Naive thymus-derived CD4-positive, alpha-beta T cell (primary cell): ENCODE measurements at regions not wholly inside any gene's neighbourhood (a gene's known extent, or its start where the extent isn't known, plus 50 kb on each side); places are given as distances from the start of the nearest gene placed in this dataset.

Experiments
- ATAC-seq: fragments of 150-1000 bp; cut with Tn5 transposase; 2 replicates; pipeline ENCODE4 v1.10.0; 2021; ENCODE audit warnings: mild to moderate bottlenecking, moderate library complexity
- CTCF ChIA-PET: fragments of 350-600 bp; sonication (Branson Sonifier 250); formaldehyde crosslinking; loops from one replicate; lab custom pipeline; 2021; ENCODE audit warnings: antibody characterized with exemption; lab: Charles Lee
- POLR2A ChIA-PET: fragments of 350-600 bp; sonication (Branson Sonifier 250); formaldehyde crosslinking; loops from one replicate; lab custom pipeline; 2021; ENCODE audit warnings: antibody characterized with exemption, inconsistent platforms; lab: Charles Lee
- DNase-seq, 9 donors: peaks; one replicate each; pipeline versions ENCODE4 v3.0.0 to v3.0.0-alpha.2; 2020 to 2022; ENCODE audit warnings: mixed read lengths in 1 of 9
- H3K27ac ChIP-seq: one replicate; pipeline ENCODE4 v1.7.0; 2013; ENCODE audit warnings: mild to moderate bottlenecking, low read depth, low read length, moderate library complexity
- H3K27me3 ChIP-seq, 2 donors: one replicate each; pipeline ENCODE4 v1.7.0; 2013; ENCODE audit warnings: low read length in 2 of 2, mild to moderate bottlenecking in 2 of 2, moderate library complexity in 2 of 2; ENCODE audit not compliant: control insufficient read depth in 2 of 2, insufficient read depth in 2 of 2
- H3K36me3 ChIP-seq, 3 experiments: 1 replicate in 2 of 3; 2 replicates in 1 of 3; pipeline ENCODE4 v1.7.0; 2013; ENCODE audit warnings: low read length in 3 of 3, mild to moderate bottlenecking in 3 of 3, moderate library complexity in 1 of 3; ENCODE audit not compliant: insufficient read depth in 3 of 3, control insufficient read depth in 2 of 3
- H3K4me1 ChIP-seq, 2 donors: one replicate each; pipeline ENCODE4 v1.7.0; 2013; ENCODE audit warnings: low read length in 2 of 2, mild to moderate bottlenecking in 2 of 2, moderate library complexity in 1 of 2; ENCODE audit not compliant: control insufficient read depth in 2 of 2, insufficient read depth in 2 of 2
- H3K4me3 ChIP-seq: 2 replicates; pipeline ENCODE4 v1.7.0; 2013; ENCODE audit warnings: mild to moderate bottlenecking, low read length
- H3K9me3 ChIP-seq, 3 experiments: 1 replicate in 2 of 3; 2 replicates in 1 of 3; pipeline ENCODE4 v1.7.0; 2013; ENCODE audit warnings: low read length in 3 of 3; ENCODE audit not compliant: control insufficient read depth in 2 of 3
- H3K27ac Mint-ChIP-seq, 9 donors: one replicate each; pipeline ENCODE4 v1.8.0; 2020 to 2022; ENCODE audit warnings: mixed read lengths in 9 of 9, mild to moderate bottlenecking in 8 of 9, moderate library complexity in 5 of 9, inconsistent platforms in 2 of 9
- H3K27me3 Mint-ChIP-seq, 5 donors: one replicate each; pipeline ENCODE4 v1.8.0; 2021 to 2022; ENCODE audit warnings: mixed read lengths in 5 of 5, mild to moderate bottlenecking in 1 of 5
- H3K36me3 Mint-ChIP-seq, 5 donors: one replicate each; pipeline ENCODE4 v1.8.0; 2020 to 2022; ENCODE audit warnings: mixed read lengths in 5 of 5, mild to moderate bottlenecking in 3 of 5, inconsistent platforms in 1 of 5
- H3K4me1 Mint-ChIP-seq, 7 donors: one replicate each; pipeline ENCODE4 v1.8.0; 2020 to 2022; ENCODE audit warnings: mixed read lengths in 7 of 7, mild to moderate bottlenecking in 3 of 7, inconsistent platforms in 1 of 7
- H3K4me3 Mint-ChIP-seq, 10 donors: one replicate each; pipeline ENCODE4 v1.8.0; 2020 to 2022; ENCODE audit warnings: mild to moderate bottlenecking in 10 of 10, mixed read lengths in 10 of 10, moderate library complexity in 6 of 10, inconsistent platforms in 2 of 10
- H3K9me3 Mint-ChIP-seq, 11 donors: one replicate each; pipeline ENCODE4 v1.8.0; 2020 to 2022; ENCODE audit warnings: mixed read lengths in 11 of 11, mild to moderate bottlenecking in 4 of 11, inconsistent platforms in 1 of 11, moderate library complexity in 1 of 11
- intact Hi-C, 2 donors: fragments of 100-400 bp; cut with micrococcal nuclease; formaldehyde crosslinking; loops; one replicate each; pipeline ENCODE4 v1.15.1; 2023

DNA sequence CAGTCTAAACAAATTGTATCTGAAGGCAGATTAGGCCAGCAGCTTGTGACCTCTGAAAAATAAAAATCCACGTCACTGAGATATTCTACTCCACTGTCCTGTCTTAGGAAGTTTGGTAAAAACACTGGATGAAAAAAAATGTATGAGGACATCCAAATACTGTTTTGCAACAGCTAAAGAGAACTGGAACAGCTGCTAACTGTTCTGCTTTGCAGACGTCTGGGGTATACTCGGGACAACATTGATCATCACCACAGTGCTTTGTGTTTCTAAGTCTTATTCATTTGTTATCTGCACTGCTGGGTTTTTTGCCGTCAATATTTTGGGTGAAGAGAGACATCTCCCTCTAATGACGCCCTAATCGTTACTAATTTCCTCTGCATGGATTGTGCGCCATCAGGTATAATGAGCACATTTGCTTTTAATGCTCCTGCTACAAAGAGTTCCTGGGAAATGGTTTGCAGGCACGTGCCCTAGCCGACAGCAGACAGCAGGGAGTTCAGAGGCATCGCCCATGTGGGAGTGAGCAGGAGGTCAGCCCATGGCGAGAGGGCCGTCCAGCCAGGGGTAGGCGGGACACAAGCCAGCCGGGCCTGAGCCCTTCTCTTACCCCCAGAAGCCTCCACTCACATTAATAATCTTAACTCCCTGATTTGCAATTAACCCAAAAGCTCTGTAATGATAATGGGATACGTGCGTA is 87.0 kb downstream of the CBLN1 start:
- no peak overlapping the region for H3K27ac Mint-ChIP-seq
- peaks cover 0 to 16% (median 5%) of the 10 kb centered on the region in 5 donors for H3K27me3 Mint-ChIP-seq
- H3K36me3 Mint-ChIP-seq: no peaks in the 10 kb centered on the region
- no peak overlapping the region for H3K4me3 Mint-ChIP-seq
- ATAC-seq (no peak), DNase-seq (no peak)
- intact Hi-C loops: no loop called here
- peaks cover 0 to 2% (median 0%) of the 10 kb centered on the region in 7 donors for H3K4me1 Mint-ChIP-seq
- H3K9me3 Mint-ChIP-seq: peaks cover 0 to 10% (median 3%) of the 10 kb centered on the region in 11 donors
- ChIA-PET CTCF (no interaction called here), POLR2A (no interaction called here)
- Histone ChIP-seq H3K4me3 (no peak overlapping the region), H3K27me3 (no peaks in the 10 kb centered on the region), H3K9me3 (no peaks in the 10 kb centered on the region), H3K4me1 (no peaks in the 10 kb centered on the region), H3K27ac (no peak overlapping the region), H3K36me3 (no peaks in the 10 kb centered on the region)

- intact Hi-C loops: no loop called here
- peaks cover 0 to 16% (median 5%) of the 10 kb centered on the region in 5 donors for H3K27me3 Mint-ChIP-seq
- peaks cover 0 to 2% (median 0%) of the 10 kb centered on the region in 7 donors for H3K4me1 Mint-ChIP-seq
- no peak for ATAC-seq
- H3K4me1 ChIP-seq: no peaks in the 10 kb centered on the region
- no peak overlapping the region for H3K27ac ChIP-seq
- H3K4me3 ChIP-seq: no peak overlapping the region
- no peak for DNase-seq
- no peak overlapping the region for H3K4me3 Mint-ChIP-seq
- no peaks in the 10 kb centered on the region for H3K36me3 ChIP-seq
- H3K36me3 Mint-ChIP-seq: no peaks in the 10 kb centered on the region
- no peaks in the 10 kb centered on the region for H3K9me3 ChIP-seq
- H3K9me3 Mint-ChIP-seq: peaks cover 0 to 6% (median 1%) of the 10 kb centered on the region in 11 donors
- POLR2A ChIA-PET: no interaction called here
- no peak overlapping the region for H3K27ac Mint-ChIP-seq
- CTCF ChIA-PET: no interaction called here
- H3K27me3 ChIP-seq: no peaks in the 10 kb centered on the region
Observed at GRCh38 chr16:49193596-49193995, 88.0 kb downstream of the CBLN1 start.

- Mint-ChIP-seq H3K9me3 (peaks cover 0 to 9% (median 3%) of the 10 kb centered on the region in 11 donors), H3K4me3 (no peak overlapping the region), H3K27ac (no peak overlapping the region), H3K4me1 (peaks cover 0 to 2% (median 0%) of the 10 kb centered on the region in 7 donors), H3K36me3 (no peaks in the 10 kb centered on the region), H3K27me3 (peaks cover 0 to 16% (median 5%) of the 10 kb centered on the region in 5 donors)
- Histone ChIP-seq H3K27ac (no peak overlapping the region), H3K4me3 (no peak overlapping the region), H3K27me3 (no peaks in the 10 kb centered on the region), H3K36me3 (no peaks in the 10 kb centered on the region), H3K9me3 (peaks cover 0 to 3% (median 0%) of the 10 kb centered on the region in 3 experiments), H3K4me1 (no peaks in the 10 kb centered on the region)
- CTCF ChIA-PET: no interaction called here
- no peak for DNase-seq
- ATAC-seq: no peak
- POLR2A ChIA-PET: no interaction called here
- intact Hi-C loops: no loop called here
Observed at GRCh38 chr16:49189286-49189685, 92.4 kb downstream of the CBLN1 start.

- H3K27me3 Mint-ChIP-seq: peaks cover 0 to 13% (median 0%) of the 10 kb centered on the region in 5 donors
- ChIA-PET POLR2A (no interaction called here), CTCF (no interaction called here)
- no peaks in the 10 kb centered on the region for H3K27me3 ChIP-seq
- H3K27ac Mint-ChIP-seq: no peak overlapping the region
- H3K9me3 Mint-ChIP-seq: peaks cover 0 to 6% (median 1%) of the 10 kb centered on the region in 11 donors
- no peak overlapping the region for H3K4me3 Mint-ChIP-seq
- no peak for ATAC-seq
- H3K27ac ChIP-seq: no peak overlapping the region
- no peaks in the 10 kb centered on the region for H3K36me3 Mint-ChIP-seq
- no peak for DNase-seq
- H3K4me3 ChIP-seq: no peak overlapping the region
- H3K4me1 ChIP-seq: no peaks in the 10 kb centered on the region
- H3K4me1 Mint-ChIP-seq: no peaks in the 10 kb centered on the region
- H3K9me3 ChIP-seq: peaks cover 0 to 3% (median 0%) of the 10 kb centered on the region in 3 experiments
- no peaks in the 10 kb centered on the region for H3K36me3 ChIP-seq
- intact Hi-C loops: no loop called here
Observed at GRCh38 chr16:49183911-49184310, 97.7 kb downstream of the CBLN1 start.

- Histone ChIP-seq H3K4me1 (no peaks in the 10 kb centered on the region), H3K9me3 (no peaks in the 10 kb centered on the region), H3K4me3 (no peak overlapping the region), H3K36me3 (no peaks in the 10 kb centered on the region), H3K27ac (no peak overlapping the region), H3K27me3 (no peaks in the 10 kb centered on the region)
- ATAC-seq: no peak
- intact Hi-C loops: no loop called here
- CTCF ChIA-PET: no interaction called here
- Mint-ChIP-seq H3K27me3 (peaks cover 0 to 13% (median 5%) of the 10 kb centered on the region in 5 donors), H3K4me3 (no peak overlapping the region), H3K27ac (no peak overlapping the region), H3K4me1 (no peaks in the 10 kb centered on the region), H3K9me3 (peaks cover 0 to 4% (median 0%) of the 10 kb centered on the region in 11 donors), H3K36me3 (no peaks in the 10 kb centered on the region)
- no peak for DNase-seq
- POLR2A ChIA-PET: interaction anchor here (0.5 kb wide), 1 partner anchor 558 kb away, joined by 3 read pairs; no protein-coding TSS in a partner anchor
Observed at GRCh38 chr16:49181791-49182518, 99.7 kb downstream of the CBLN1 start.

GRCh38 chr16:49179714-49180330 is 101.8 kb downstream of the CBLN1 start:
- intact Hi-C loops: no loop called here
- Mint-ChIP-seq H3K27me3 (peaks cover 0 to 13% (median 10%) of the 10 kb centered on the region in 5 donors), H3K36me3 (no peaks in the 10 kb centered on the region), H3K9me3 (peaks cover 0 to 5% (median 0%) of the 10 kb centered on the region in 11 donors), H3K27ac (no peak overlapping the region), H3K4me1 (no peaks in the 10 kb centered on the region), H3K4me3 (no peak overlapping the region)
- Histone ChIP-seq H3K9me3 (no peaks in the 10 kb centered on the region), H3K27me3 (no peaks in the 10 kb centered on the region), H3K4me3 (no peak overlapping the region), H3K27ac (no peak overlapping the region), H3K36me3 (no peaks in the 10 kb centered on the region), H3K4me1 (no peaks in the 10 kb centered on the region)
- ATAC-seq: no peak
- DNase-seq: no peak
- POLR2A ChIA-PET: no interaction called here
- CTCF ChIA-PET: no interaction called here
